Uterus (tissue), 2 donors: ENCODE measurements at regions not wholly inside any gene's neighbourhood (a gene's known extent, or its start where the extent isn't known, plus 50 kb on each side); places are given as distances from the start of the nearest gene placed in this dataset.

ENCODE experiments used
- CTCF ChIP-seq, 4 experiments: fragments of 200-600 bp in 2 of 4; fragments of 450-650 bp in 2 of 4; sonication (generic) in 2 of 4; IDR thresholded peaks; one replicate each; pipeline ENCODE4 v1.5.1; 2016 to 2019; ENCODE audit warnings: antibody characterized with exemption in 4 of 4, mild to moderate bottlenecking in 2 of 4, moderate library complexity in 1 of 4
- POLR2A ChIP-seq, 2 donors: fragments of 450-650 bp; IDR thresholded peaks; one replicate each; pipeline ENCODE4 v1.6.1; 2016; ENCODE audit warnings: antibody characterized with exemption in 2 of 2, mild to moderate bottlenecking in 1 of 2, moderate library complexity in 1 of 2

GRCh38 chr2:239537633-239538356 is 137.0 kb upstream of the HDAC4 start:
- TF ChIP-seq CTCF (IDR thresholded peaks at IDR 0.05) (no peak), POLR2A (IDR thresholded peaks at IDR 0.05) (no peak)
